NOMO-1 (cell line): ENCODE measurements at regions not wholly inside any gene's neighbourhood (a gene's known extent, or its start where the extent isn't known, plus 50 kb on each side); places are given as distances from the start of the nearest gene placed in this dataset.

Experiments used
- DNase-seq, 2 experiments: peaks; one replicate each; lab custom pipeline; 2025; ENCODE audit not compliant: unreplicated experiment in 2 of 2; lab: John Stamatoyannopoulos, UW

DNA sequence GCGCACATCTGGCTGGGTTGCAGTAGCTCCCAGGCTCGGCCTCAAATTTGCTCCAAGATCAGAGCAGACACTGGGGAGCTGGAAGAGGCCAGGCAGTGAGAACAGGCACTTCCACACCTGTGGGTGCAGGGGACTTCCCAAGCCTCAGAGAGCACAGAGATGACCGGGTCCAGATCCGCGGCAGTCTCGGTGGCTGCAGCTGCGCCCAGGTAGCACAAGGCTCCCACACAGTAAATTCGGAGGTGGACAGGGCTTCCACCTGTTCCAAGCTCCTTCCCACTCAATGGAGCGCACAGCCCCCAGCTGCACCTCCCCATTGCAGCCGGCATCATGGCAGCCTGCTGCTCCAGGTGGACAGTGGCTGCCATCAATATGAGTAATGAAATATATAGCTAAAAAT, 1417.4 kb upstream of the SLC10A2 start:
- DNase-seq, result no peak

DNA sequence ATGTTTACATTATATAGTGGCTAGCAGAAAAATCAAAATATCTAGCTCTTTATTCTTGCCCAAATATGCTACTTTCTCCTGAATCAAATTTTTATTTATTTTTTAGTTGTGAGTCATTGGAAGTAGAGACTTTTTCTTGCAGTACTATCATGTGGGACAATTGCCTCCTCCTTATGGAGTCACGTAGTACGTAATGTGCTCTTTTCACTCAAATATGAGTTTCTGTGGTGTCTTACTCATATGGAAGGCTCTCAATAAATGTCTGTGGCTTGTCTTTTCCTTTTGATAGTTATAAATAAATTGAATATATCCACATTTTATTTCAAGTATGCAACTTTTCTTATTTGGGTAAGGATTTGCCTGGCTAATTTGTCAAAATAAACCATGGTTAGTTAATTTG, 1411.0 kb upstream of the SLC10A2 start:
- DNase-seq, result no peak

GRCh38 chr13:104473936-104474335, 1407.7 kb upstream of the SLC10A2 start:
- DNase-seq, result no peak

- DNase-seq, result no peak
Measured at GRCh38 chr13:104466016-104466415, 1399.8 kb upstream of the SLC10A2 start.

- DNase-seq, result no peak
Measured at GRCh38 chr13:104461049-104461448, 1394.8 kb upstream of the SLC10A2 start.

GRCh38 chr13:104460554-104460953, 1394.3 kb upstream of the SLC10A2 start:
- no peak for DNase-seq

- DNase-seq, result no peak
Measured at GRCh38 chr13:104450006-104450405, 1383.8 kb upstream of the SLC10A2 start.

- DNase-seq, result no peak
Measured at GRCh38 chr13:104447348-104447747, 1381.1 kb upstream of the SLC10A2 start.

DNA sequence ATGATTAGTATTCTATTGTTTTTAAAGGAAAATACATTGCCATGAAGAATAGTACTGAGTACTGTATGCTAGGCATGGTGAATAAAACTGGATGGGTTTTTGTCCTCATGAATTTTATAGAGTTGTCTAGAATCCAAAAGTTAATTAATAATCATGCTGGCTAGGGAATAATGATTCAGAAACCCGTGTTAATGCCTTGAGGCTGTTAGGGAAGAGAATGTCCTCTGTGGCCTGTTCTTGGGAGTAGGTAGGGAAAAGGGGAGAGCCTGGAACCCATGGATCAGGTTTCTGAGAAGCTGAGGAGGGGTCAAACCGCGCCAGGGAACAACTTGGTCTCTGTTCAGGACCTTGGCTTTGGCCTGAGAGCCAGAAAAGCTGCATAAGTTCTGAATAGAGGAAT, 1376.3 kb upstream of the SLC10A2 start:
- no peak for DNase-seq

GRCh38 chr13:104436555-104436954, 1370.3 kb upstream of the SLC10A2 start:
- no peak for DNase-seq

DNA sequence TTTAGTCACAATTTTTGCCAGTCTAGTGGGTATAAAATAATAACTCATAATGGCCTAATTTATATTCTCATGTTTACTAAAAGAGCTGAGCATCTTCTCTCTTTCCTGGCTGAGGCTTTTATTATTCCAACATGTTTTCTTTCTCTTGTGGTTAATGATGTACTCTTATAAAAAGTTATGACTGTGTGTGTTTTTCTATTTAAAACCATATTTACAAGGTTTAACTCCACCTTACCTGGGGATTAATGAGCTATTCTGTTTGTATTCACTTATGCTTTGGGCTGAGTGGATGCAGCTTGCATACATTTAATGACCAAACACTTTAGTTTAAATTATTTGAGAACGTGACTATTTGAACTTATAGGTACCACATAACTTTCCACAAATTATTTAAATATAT, 1365.7 kb upstream of the SLC10A2 start:
- DNase-seq, result no peak

- no peak for DNase-seq
Measured at GRCh38 chr13:104426435-104426834, 1360.2 kb upstream of the SLC10A2 start.

GRCh38 chr13:104422668-104423067, 1356.5 kb upstream of the SLC10A2 start:
- DNase-seq, result no peak

DNA sequence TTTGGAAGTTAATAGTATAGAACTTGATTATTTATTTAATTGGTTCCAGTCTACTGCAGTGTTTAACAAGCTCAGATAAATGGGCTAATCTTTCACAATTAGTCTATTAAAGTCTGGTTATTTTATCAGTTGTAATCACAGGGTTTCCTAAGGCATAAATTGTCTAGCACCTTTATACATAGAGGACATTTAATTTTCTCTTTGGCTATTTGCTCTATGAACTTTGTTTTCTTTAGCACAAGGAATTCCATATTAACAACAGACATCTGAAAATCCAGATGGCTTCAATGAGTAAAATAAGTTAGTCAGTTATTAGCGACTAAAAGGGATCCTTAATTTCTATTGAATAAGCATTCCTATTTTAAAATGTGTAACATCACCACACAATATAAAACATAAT, 1350.8 kb upstream of the SLC10A2 start:
- DNase-seq, result no peak

DNA sequence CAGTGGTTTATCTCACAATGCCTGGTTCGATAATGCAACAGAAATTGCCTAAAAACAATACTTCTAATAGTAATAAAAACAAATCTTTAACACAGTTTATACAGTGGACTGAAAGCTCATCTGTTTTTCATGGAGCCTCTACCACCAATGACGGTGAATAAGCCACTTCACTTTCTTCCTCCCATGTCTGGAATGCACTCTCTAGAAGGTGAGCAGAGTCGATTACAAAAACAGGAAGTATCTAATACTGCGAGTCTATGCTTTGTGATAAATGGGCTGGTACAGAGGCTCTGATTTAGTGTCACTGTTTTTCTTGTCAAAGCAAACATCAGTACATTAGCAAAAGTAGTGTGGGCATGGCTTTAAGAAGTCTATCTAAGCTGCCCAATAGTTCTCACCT, 1348.6 kb upstream of the SLC10A2 start:
- no peak for DNase-seq

- no peak for DNase-seq
Measured at GRCh38 chr13:104414181-104414580, 1348.0 kb upstream of the SLC10A2 start.

- DNase-seq, result no peak
Measured at GRCh38 chr13:104411141-104411765, 1345.0 kb upstream of the SLC10A2 start.

DNA sequence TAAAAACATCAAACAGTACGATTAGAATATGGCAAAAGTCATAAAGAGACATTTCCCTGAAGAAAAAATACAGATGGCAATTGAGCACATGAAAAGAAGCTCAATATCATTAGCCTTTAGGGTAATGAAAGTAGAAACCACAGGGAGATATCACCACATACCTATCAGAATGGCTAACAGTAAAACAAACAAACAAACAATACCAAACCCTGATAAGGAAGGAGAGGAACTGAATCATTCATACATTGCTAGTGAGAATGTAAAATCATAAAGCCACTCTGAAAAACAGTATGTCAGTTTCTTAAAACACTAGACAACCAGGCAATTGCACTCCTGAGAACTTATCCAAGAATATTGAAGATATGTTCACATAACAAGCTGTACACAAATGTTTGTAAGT, 1342.5 kb upstream of the SLC10A2 start:
- DNase-seq, result no peak

GRCh38 chr13:104404325-104404724, 1338.1 kb upstream of the SLC10A2 start:
- DNase-seq, result no peak

GRCh38 chr13:104389691-104390090, 1323.5 kb upstream of the SLC10A2 start:
- DNase-seq, result no peak

DNA sequence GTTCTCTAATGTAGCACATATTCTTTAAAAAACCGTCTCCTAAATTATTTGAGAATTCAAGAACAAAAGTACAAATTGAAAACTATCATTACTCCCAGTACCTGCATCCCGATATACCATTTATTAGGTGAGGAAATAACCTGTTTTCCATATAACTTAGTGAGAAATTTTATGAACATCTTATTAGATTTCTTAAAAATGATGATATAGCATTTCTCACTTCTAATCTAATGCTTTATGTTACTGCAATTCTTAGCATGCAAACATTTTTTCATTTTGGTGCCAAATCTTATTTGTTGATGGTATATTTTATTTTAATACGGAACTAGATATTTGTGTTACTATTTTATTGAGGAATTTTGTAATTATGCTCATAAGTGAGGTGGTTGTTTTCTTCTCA, 1321.3 kb upstream of the SLC10A2 start:
- DNase-seq, result no peak

- no peak for DNase-seq
Measured at GRCh38 chr13:104385404-104385803, 1319.2 kb upstream of the SLC10A2 start.

DNA sequence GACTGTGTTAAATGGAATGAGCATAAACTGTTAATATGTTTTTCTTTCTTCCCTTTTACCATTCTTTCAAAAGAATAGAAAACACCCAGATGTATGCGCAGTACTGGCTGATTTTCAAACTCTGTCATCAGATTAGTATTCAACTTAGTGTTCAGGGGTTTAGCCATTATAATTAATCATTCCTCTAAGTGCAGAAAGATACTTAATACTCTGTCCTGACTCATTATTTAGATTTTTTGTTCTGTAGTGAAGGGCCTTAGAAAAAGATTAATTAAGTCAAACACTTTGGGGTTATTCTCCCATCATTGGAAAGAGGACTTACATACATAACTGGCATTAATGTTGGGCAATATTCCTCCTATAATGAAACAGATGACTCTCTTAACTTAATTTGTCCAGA, 1316.7 kb upstream of the SLC10A2 start:
- no peak for DNase-seq
